GM12878 (cell line): ENCODE measurements at regions not wholly inside any gene's neighbourhood (a gene's known extent, or its start where the extent isn't known, plus 50 kb on each side); places are given as distances from the start of the nearest gene placed in this dataset.

ENCODE experiments used
- ATAC-seq: fragments of 200-7000 bp; cut with Tn5 transposase; 3 replicates; pipeline ENCODE4 v1.9.1; 2020; ENCODE audit warnings: mild to moderate bottlenecking, moderate library complexity
- BruUV-seq: library from RNA; stranded (reverse); fragments of 400-500 nt; replicated peaks from 2 replicates; lab custom pipeline; 2021; lab: Mats Ljungman, UMichigan
- CTCF ChIA-PET: fragments of 300-600 bp; sonication (Branson Sonifier 250); formaldehyde crosslinking; extraction: SDS; loops from one replicate; lab custom pipeline; 2021; ENCODE audit warnings: inconsistent platforms; lab: Yijun Ruan, JAX
- POLR2A ChIA-PET: fragments of 350-600 bp; formaldehyde crosslinking; extraction: SDS; loops from one replicate; lab custom pipeline; 2021; ENCODE audit warnings: inconsistent platforms; lab: Charles Lee
- RAD21 ChIA-PET: fragments of 300-600 bp; sonication (Branson Sonifier 250); formaldehyde crosslinking; loops from one replicate; lab custom pipeline; 2023; ENCODE audit warnings: antibody characterized with exemption; ENCODE audit not compliant: unreplicated experiment; lab: Charles Lee
- SMC1A ChIA-PET: fragments of 300-600 bp; sonication (Branson Sonifier 250); formaldehyde crosslinking; loops from one replicate; lab custom pipeline; 2023; ENCODE audit not compliant: unreplicated experiment, uncharacterized antibody; lab: Charles Lee
- DNase-seq: peaks from one replicate; pipeline ENCODE4 v3.0.0-alpha.2; 2011; ENCODE audit warnings: low read depth, low spot score
- FAIRE-seq: peaks from 3 replicates; lab custom pipeline; 2011; peaks lifted over from hg19 to GRCh38; lab: Jason Lieb, UNC
- H2AFZ ChIP-seq: 2 replicates; pipeline ENCODE4 v1.6.0; 2011; ENCODE audit warnings: low read depth, low read length, control low read depth; ENCODE audit not compliant: control insufficient read depth
- H3K27ac ChIP-seq: 2 replicates; pipeline ENCODE4 v1.5.1; 2011; ENCODE audit warnings: control low read depth; ENCODE audit not compliant: control insufficient read depth, insufficient read depth
- H3K27me3 ChIP-seq, 2 experiments: replicated peaks in 1 of 2; 2 replicates each; pipeline versions ENCODE4 v1.6.0 to v1.6.1; 2011; ENCODE audit warnings: low read length in 1 of 2; ENCODE audit not compliant: control insufficient read depth in 2 of 2, insufficient read depth in 2 of 2
- H3K36me3 ChIP-seq, 2 experiments: 2 replicates each; pipeline ENCODE4 v1.5.1; 2011; ENCODE audit warnings: low read length in 1 of 2; ENCODE audit not compliant: control insufficient read depth in 2 of 2, insufficient read depth in 2 of 2
- H3K4me1 ChIP-seq: 2 replicates; pipeline ENCODE4 v1.6.1; 2011; ENCODE audit warnings: mild to moderate bottlenecking, low read length, moderate library complexity, mixed read lengths; ENCODE audit not compliant: control insufficient read depth, insufficient read depth
- H3K4me2 ChIP-seq: 2 replicates; pipeline ENCODE4 v1.6.0; 2011; ENCODE audit warnings: control low read depth; ENCODE audit not compliant: control insufficient read depth, insufficient read depth
- H3K4me3 ChIP-seq: fragments of 200-600 bp; sonication (generic); 2 replicates; pipeline ENCODE4 v1.5.1; 2016
- H3K79me2 ChIP-seq: 2 replicates; pipeline ENCODE4 v1.6.0; 2011; ENCODE audit warnings: low read length; ENCODE audit not compliant: control insufficient read depth, insufficient read depth
- H3K9ac ChIP-seq: 2 replicates; pipeline ENCODE4 v1.8.0; 2011; ENCODE audit warnings: low read length, control low read depth, mixed read lengths; ENCODE audit not compliant: control insufficient read depth, insufficient read depth
- H3K9me3 ChIP-seq: replicated peaks from 3 replicates; pipeline ENCODE4 v1.5.1; 2011; ENCODE audit warnings: mild to moderate bottlenecking, low read length; ENCODE audit not compliant: control insufficient read depth, insufficient read depth
- H4K20me1 ChIP-seq: 2 replicates; pipeline ENCODE4 v1.6.0; 2011; ENCODE audit not compliant: control insufficient read depth, insufficient read depth
- CEBPB ChIP-seq, 2 experiments: fragments of 150-350 bp in 1 of 2; IDR thresholded peaks; 2 replicates each; pipeline ENCODE4 v1.6.1; 2012 to 2014; ENCODE audit warnings: low read depth in 2 of 2, low read length in 2 of 2, borderline replicate concordance in 1 of 2, inconsistent platforms in 1 of 2
- ESRRA ChIP-seq: IDR thresholded peaks from 2 replicates; pipeline ENCODE4 v1.6.1; 2012; ENCODE audit warnings: mild to moderate bottlenecking, low read length, improper control_type of control experiment
- IKZF2 ChIP-seq, 2 experiments: fragments of 450-650 bp; IDR thresholded peaks; 2 replicates each; pipeline ENCODE4 v1.6.1; 2017; ENCODE audit warnings: mild to moderate bottlenecking in 2 of 2, moderate library complexity in 2 of 2
- MTA2 ChIP-seq: fragments of 450-650 bp; IDR thresholded peaks from 2 replicates; pipeline ENCODE4 v1.6.1; 2016; ENCODE audit warnings: low read depth, mild to moderate bottlenecking, moderate library complexity
- NBN ChIP-seq: fragments of 450-650 bp; IDR thresholded peaks from 2 replicates; pipeline ENCODE4 v1.6.1; 2016
- NFXL1 ChIP-seq: fragments of 450-650 bp; IDR thresholded peaks from 2 replicates; pipeline ENCODE4 v1.6.1; 2017; ENCODE audit warnings: antibody characterized with exemption, mild to moderate bottlenecking, borderline replicate concordance
- NRF1 ChIP-seq: conservative IDR thresholded peaks from 2 replicates; pipeline ENCODE4 v1.6.1; 2011; ENCODE audit warnings: mild to moderate bottlenecking, low read depth, low read length, improper control_type of control experiment
- RAD21 ChIP-seq: IDR thresholded peaks from 2 replicates; pipeline ENCODE4 v1.6.1; 2011; ENCODE audit warnings: mild to moderate bottlenecking, low read depth, low read length, moderate library complexity; ENCODE audit not compliant: insufficient read depth
- RCOR1 ChIP-seq: conservative IDR thresholded peaks from 2 replicates; pipeline ENCODE4 v1.6.1; 2012; ENCODE audit warnings: low read depth, low read length, improper control_type of control experiment
- SREBF1 ChIP-seq: IDR thresholded peaks from 2 replicates; pipeline ENCODE4 v1.6.1; 2012; ENCODE audit warnings: mild to moderate bottlenecking, low read length
- ZNF622 ChIP-seq: fragments of 450-650 bp; IDR thresholded peaks from 2 replicates; pipeline ENCODE4 v1.6.1; 2017; ENCODE audit warnings: mild to moderate bottlenecking, inconsistent platforms
- WGBS: methylation state at CpG from one replicate; pipeline ENCODE4 v1.1.6; 2016; ENCODE audit warnings: low lambda C conversion rate; ENCODE audit not compliant: insufficient replicate concordance, insufficient coverage; ENCODE audit errors: missing lambda C conversion rate; 5-methylcytosine and 5-hydroxymethylcytosine counted together
- in situ Hi-C: fragments of 300-500 bp; cut with MboI; formaldehyde crosslinking; loops from 9 replicates; pipeline ENCODE4 v1.14.3; 2018; ENCODE audit warnings: mixed read lengths
- intact Hi-C: fragments of 100-400 bp; cut with micrococcal nuclease; formaldehyde crosslinking; loops from one replicate; pipeline ENCODE4 v1.14.2; 2022; ENCODE audit not compliant: unreplicated experiment
- TF ChIP-seq, protein P1 (sequence below): fragments of 450-650 bp; IDR thresholded peaks from 2 replicates; pipeline ENCODE4 v1.6.1; 2017; ENCODE audit warnings: low read depth, mild to moderate bottlenecking, moderate library complexity
- TF ChIP-seq, protein P2 (sequence below): IDR thresholded peaks from 2 replicates; pipeline ENCODE4 v1.6.1; 2011; ENCODE audit warnings: low read depth, low read length, improper control_type of control experiment, borderline replicate concordance
- TF ChIP-seq, protein P3 (sequence below): fragments of 450-650 bp; IDR thresholded peaks from 2 replicates; pipeline ENCODE4 v1.6.1; 2017; ENCODE audit warnings: antibody characterized with exemption, mild to moderate bottlenecking, moderate library complexity
- TF ChIP-seq, protein P4 (sequence below): IDR thresholded peaks from 2 replicates; pipeline ENCODE4 v1.6.1; 2012; ENCODE audit warnings: mild to moderate bottlenecking, low read depth, low read length

DNA sequence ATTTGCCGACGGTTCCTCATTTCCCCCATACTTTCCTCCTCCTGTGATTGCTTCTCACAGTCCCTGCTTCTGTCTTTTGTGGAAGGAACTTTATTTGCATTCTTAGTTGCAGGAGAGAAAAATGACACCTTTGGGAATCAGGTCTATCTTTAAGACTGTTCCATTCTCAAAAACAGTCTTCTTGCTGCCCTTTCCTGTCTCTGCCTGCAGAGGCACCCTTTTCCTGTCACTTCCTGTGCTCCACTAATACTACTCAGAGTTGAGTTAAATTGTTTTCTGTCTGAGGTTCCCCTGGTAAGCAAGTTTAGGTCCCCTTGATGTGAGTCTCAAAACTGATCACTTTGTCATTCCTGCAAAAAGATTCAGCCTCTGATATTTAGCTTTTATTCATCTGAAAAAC lies 208.8 kb upstream of the CLNK start (continued):
- TF ChIP-seq RAD21: peak; percentile 66

DNA sequence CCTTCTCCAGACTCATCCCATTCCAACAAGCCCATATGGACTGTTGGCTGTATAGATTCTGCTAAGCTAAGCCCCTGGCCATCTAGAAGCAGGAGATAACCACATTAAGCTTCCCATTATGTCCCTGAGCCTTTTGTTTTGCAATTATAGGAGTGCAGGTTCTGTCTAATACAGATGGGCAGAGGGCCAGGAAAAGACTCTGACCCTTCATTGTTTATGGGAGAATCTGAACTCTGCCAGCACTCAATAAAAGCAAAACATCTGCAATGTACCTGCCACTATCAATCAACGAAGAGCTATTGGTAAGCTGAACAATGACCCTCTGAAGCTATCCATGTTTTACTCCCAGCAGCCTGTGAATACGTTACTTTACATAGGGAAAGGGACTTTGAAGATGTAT lies 207.3 kb upstream of the CLNK start:
- Histone ChIP-seq H3K36me3 (no peaks in the 10 kb centered on the region), H3K9ac (no peak overlapping the region), H4K20me1 (no peaks in the 10 kb centered on the region), H2AFZ (no peak overlapping the region), H3K9me3 (no peaks in the 10 kb centered on the region; the same call in 1 of the 3 replicates), H3K27ac (no peak overlapping the region), H3K79me2 (no peaks in the 10 kb centered on the region), H3K27me3 (no peaks in the 10 kb centered on the region), H3K4me2 (no peak overlapping the region), H3K4me1 (no peaks in the 10 kb centered on the region), H3K4me3 (no peak overlapping the region)
- CTCF ChIA-PET: interaction anchor here (0.8 to 1.5 kb wide), 3 partner anchors 27 to 106 kb away, joined by 3 to 6 read pairs (median 4); no protein-coding TSS in a partner anchor
- in situ Hi-C loops (no loop called here), intact Hi-C loops (loop anchor here (5.0 kb wide), 2 partner anchors 160 to 530 kb away; no protein-coding TSS in a partner anchor)
- DNase-seq (no peak), FAIRE-seq (no peak), ATAC-seq (no peak)
- POLR2A ChIA-PET: no interaction called here
- SMC1A ChIA-PET: interaction anchor here (0.6 to 2.1 kb wide), 11 partner anchors 14 to 336 kb away, joined by 3 to 6 read pairs (median 3); partner anchors contain the start of gene CLNK
- 2% methylated on average over 2 of the region's 2 CpGs for WGBS
- RAD21 ChIA-PET: interaction anchor here (0.9 to 1.6 kb wide), 2 partner anchors 272 to 292 kb away, joined by 4 to 5 read pairs; no protein-coding TSS in a partner anchor
- no TSS peak for BruUV-seq
- TF ChIP-seq, protein P1, sequence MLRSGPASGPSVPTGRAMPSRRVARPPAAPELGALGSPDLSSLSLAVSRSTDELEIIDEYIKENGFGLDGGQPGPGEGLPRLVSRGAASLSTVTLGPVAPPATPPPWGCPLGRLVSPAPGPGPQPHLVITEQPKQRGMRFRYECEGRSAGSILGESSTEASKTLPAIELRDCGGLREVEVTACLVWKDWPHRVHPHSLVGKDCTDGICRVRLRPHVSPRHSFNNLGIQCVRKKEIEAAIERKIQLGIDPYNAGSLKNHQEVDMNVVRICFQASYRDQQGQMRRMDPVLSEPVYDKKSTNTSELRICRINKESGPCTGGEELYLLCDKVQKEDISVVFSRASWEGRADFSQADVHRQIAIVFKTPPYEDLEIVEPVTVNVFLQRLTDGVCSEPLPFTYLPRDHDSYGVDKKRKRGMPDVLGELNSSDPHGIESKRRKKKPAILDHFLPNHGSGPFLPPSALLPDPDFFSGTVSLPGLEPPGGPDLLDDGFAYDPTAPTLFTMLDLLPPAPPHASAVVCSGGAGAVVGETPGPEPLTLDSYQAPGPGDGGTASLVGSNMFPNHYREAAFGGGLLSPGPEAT: no peak
- no peak for TF ChIP-seq IKZF2 (IDR thresholded peaks at IDR 0.05)
- TF ChIP-seq, protein P2, sequence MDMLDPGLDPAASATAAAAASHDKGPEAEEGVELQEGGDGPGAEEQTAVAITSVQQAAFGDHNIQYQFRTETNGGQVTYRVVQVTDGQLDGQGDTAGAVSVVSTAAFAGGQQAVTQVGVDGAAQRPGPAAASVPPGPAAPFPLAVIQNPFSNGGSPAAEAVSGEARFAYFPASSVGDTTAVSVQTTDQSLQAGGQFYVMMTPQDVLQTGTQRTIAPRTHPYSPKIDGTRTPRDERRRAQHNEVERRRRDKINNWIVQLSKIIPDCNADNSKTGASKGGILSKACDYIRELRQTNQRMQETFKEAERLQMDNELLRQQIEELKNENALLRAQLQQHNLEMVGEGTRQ: no peak
- TF ChIP-seq ESRRA: no peak
- TF ChIP-seq NFXL1: no peak
- TF ChIP-seq NRF1: no peak
- TF ChIP-seq, protein P3, sequence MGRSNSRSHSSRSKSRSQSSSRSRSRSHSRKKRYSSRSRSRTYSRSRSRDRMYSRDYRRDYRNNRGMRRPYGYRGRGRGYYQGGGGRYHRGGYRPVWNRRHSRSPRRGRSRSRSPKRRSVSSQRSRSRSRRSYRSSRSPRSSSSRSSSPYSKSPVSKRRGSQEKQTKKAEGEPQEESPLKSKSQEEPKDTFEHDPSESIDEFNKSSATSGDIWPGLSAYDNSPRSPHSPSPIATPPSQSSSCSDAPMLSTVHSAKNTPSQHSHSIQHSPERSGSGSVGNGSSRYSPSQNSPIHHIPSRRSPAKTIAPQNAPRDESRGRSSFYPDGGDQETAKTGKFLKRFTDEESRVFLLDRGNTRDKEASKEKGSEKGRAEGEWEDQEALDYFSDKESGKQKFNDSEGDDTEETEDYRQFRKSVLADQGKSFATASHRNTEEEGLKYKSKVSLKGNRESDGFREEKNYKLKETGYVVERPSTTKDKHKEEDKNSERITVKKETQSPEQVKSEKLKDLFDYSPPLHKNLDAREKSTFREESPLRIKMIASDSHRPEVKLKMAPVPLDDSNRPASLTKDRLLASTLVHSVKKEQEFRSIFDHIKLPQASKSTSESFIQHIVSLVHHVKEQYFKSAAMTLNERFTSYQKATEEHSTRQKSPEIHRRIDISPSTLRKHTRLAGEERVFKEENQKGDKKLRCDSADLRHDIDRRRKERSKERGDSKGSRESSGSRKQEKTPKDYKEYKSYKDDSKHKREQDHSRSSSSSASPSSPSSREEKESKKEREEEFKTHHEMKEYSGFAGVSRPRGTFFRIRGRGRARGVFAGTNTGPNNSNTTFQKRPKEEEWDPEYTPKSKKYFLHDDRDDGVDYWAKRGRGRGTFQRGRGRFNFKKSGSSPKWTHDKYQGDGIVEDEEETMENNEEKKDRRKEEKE: no peak
- TF ChIP-seq CEBPB (IDR thresholded peaks at IDR 0.05; ENCODE audit: borderline replicate concordance in 1 of 2, low read depth in 2 of 2, low read length in 2 of 2): no peak
- no peak for TF ChIP-seq ZNF622
- TF ChIP-seq NBN: no peak
- TF ChIP-seq MTA2: no peak
- TF ChIP-seq, protein P4, sequence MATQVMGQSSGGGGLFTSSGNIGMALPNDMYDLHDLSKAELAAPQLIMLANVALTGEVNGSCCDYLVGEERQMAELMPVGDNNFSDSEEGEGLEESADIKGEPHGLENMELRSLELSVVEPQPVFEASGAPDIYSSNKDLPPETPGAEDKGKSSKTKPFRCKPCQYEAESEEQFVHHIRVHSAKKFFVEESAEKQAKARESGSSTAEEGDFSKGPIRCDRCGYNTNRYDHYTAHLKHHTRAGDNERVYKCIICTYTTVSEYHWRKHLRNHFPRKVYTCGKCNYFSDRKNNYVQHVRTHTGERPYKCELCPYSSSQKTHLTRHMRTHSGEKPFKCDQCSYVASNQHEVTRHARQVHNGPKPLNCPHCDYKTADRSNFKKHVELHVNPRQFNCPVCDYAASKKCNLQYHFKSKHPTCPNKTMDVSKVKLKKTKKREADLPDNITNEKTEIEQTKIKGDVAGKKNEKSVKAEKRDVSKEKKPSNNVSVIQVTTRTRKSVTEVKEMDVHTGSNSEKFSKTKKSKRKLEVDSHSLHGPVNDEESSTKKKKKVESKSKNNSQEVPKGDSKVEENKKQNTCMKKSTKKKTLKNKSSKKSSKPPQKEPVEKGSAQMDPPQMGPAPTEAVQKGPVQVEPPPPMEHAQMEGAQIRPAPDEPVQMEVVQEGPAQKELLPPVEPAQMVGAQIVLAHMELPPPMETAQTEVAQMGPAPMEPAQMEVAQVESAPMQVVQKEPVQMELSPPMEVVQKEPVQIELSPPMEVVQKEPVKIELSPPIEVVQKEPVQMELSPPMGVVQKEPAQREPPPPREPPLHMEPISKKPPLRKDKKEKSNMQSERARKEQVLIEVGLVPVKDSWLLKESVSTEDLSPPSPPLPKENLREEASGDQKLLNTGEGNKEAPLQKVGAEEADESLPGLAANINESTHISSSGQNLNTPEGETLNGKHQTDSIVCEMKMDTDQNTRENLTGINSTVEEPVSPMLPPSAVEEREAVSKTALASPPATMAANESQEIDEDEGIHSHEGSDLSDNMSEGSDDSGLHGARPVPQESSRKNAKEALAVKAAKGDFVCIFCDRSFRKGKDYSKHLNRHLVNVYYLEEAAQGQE: no peak
- no peak for TF ChIP-seq SREBF1
- TF ChIP-seq RCOR1: no peak
